ENCODE measurements at regions not wholly inside any gene's neighbourhood (a gene's known extent, or its start where the extent isn't known, plus 50 kb on each side); places are given as distances from the start of the nearest gene placed in this dataset.
"Not testable (repeated sequence)": the region's sequence is repeated elsewhere in the genome, so short reads cannot be mapped to it uniquely, and the experiment has no call there.

- DNase-seq (ENCODE audit: insufficient read length, low spot score) (no peak), FAIRE-seq (no peak)
- TF ChIP-seq SPI1 (IDR thresholded peaks at IDR 0.05; ENCODE audit: low read depth, low read length) (no peak), POLR2AphosphoS5 (IDR thresholded peaks at IDR 0.05; ENCODE audit: low read depth, low read length) (no peak), TAF1 (IDR thresholded peaks at IDR 0.05; ENCODE audit: low read depth, low read length) (no peak), POLR2A (IDR thresholded peaks at IDR 0.05; ENCODE audit: low read depth, low read length) (no peak)
These were observed 75.6 kb upstream of the GRIN3A start for GRCh38 chr9:101814064-101814463.

GRCh38 chr9:101807879-101808278 is 69.4 kb upstream of the GRIN3A start:
- DNase-seq (ENCODE audit: insufficient read length, low spot score); FAIRE-seq: not testable (repeated sequence)

GRCh38 chr9:101796044-101796443 is 57.6 kb upstream of the GRIN3A start:
- no peak for DNase-seq (ENCODE audit: insufficient read length, low spot score)
- TF ChIP-seq POU2F2 (IDR thresholded peaks at IDR 0.05; ENCODE audit: low read depth, low read length) (no peak), POLR2AphosphoS5 (IDR thresholded peaks at IDR 0.05; ENCODE audit: low read depth, low read length) (no peak), TAF1 (IDR thresholded peaks at IDR 0.05; ENCODE audit: low read depth, low read length) (no peak), SPI1 (IDR thresholded peaks at IDR 0.05; ENCODE audit: low read depth, low read length) (no peak), PAX5 (IDR thresholded peaks at IDR 0.05; ENCODE audit: insufficient read depth, low read length, severe bottlenecking) (no peak), POLR2A (IDR thresholded peaks at IDR 0.05; ENCODE audit: low read depth, low read length) (no peak)
- FAIRE-seq = no peak

GRCh38 chr9:101795147-101795546 is 56.7 kb upstream of the GRIN3A start:
- no peak for TF ChIP-seq POLR2A (IDR thresholded peaks at IDR 0.05; ENCODE audit: low read depth, low read length)
- FAIRE-seq (no peak), DNase-seq (ENCODE audit: insufficient read length, low spot score) (no peak)

GRCh38 chr9:101792475-101792874 is 54.0 kb upstream of the GRIN3A start:
- no peak for DNase-seq (ENCODE audit: insufficient read length, low spot score)
- FAIRE-seq = no peak
- no peak for TF ChIP-seq POLR2AphosphoS5 (IDR thresholded peaks at IDR 0.05; ENCODE audit: low read depth, low read length)
- peak; percentile 61 for TF ChIP-seq SPI1 (IDR thresholded peaks at IDR 0.05; ENCODE audit: low read depth, low read length)

GRCh38 chr9:101791938-101792337 is 53.5 kb upstream of the GRIN3A start:
- peak; percentile 60 for FAIRE-seq
- TF ChIP-seq TAF1 (IDR thresholded peaks at IDR 0.05; ENCODE audit: low read depth, low read length) (no peak), PAX5 (IDR thresholded peaks at IDR 0.05; ENCODE audit: insufficient read depth, low read length, severe bottlenecking) (no peak), POU2F2 (IDR thresholded peaks at IDR 0.05; ENCODE audit: low read depth, low read length) (no peak), SPI1 (IDR thresholded peaks at IDR 0.05; ENCODE audit: low read depth, low read length) (no peak), POLR2A (IDR thresholded peaks at IDR 0.05; ENCODE audit: low read depth, low read length) (no peak), POLR2AphosphoS5 (IDR thresholded peaks at IDR 0.05; ENCODE audit: low read depth, low read length) (no peak)
- DNase-seq (ENCODE audit: insufficient read length, low spot score) = no peak

GRCh38 chr9:101791533-101791932 is 53.1 kb upstream of the GRIN3A start:
- FAIRE-seq = no peak
- TF ChIP-seq POLR2AphosphoS5 (IDR thresholded peaks at IDR 0.05; ENCODE audit: low read depth, low read length) (no peak), POU2F2 (IDR thresholded peaks at IDR 0.05; ENCODE audit: low read depth, low read length) (no peak), TAF1 (IDR thresholded peaks at IDR 0.05; ENCODE audit: low read depth, low read length) (no peak), PAX5 (IDR thresholded peaks at IDR 0.05; ENCODE audit: insufficient read depth, low read length, severe bottlenecking) (no peak), SPI1 (IDR thresholded peaks at IDR 0.05; ENCODE audit: low read depth, low read length) (no peak), POLR2A (IDR thresholded peaks at IDR 0.05; ENCODE audit: low read depth, low read length) (no peak)
- DNase-seq (ENCODE audit: insufficient read length, low spot score) = no peak

Data from GM12891 (cell line).